ENCODE measurements at regions not wholly inside any gene's neighbourhood (a gene's known extent, or its start where the extent isn't known, plus 50 kb on each side); places are given as distances from the start of the nearest gene placed in this dataset.

DNA sequence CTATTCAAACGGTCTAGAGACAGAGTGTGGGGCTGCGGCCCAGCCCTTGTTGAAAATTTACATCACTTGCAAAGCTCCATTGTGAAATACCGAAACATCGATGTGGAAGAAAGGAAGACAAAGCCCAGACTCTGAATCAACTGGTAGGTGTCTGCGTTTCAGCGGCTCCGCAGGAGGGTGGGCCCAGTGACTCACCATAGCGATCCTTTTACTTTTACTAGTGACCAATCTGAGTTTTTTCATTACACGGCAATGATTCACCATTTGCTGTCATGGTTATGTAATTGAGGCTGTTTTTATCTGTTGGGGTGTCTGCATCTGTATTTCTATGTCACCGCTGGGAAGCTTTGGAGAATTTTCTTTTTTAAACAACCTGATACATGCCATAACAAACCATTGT is 66.6 kb upstream of the ODC1 start:
- Histone ChIP-seq H3K18ac (ENCODE audit: low read length) (no peak overlapping the region), H3K4me2 (ENCODE audit: low read length) (no peak overlapping the region), H3K9ac (ENCODE audit: low read length) (no peak overlapping the region), H2BK15ac (replicated peaks; ENCODE audit: low read depth) (no peak overlapping the region), H3K79me1 (ENCODE audit: low read length) (no peaks in the 10 kb centered on the region), H3K4me1 (ENCODE audit: control insufficient read depth, low read depth, low read length) (no peaks in the 10 kb centered on the region), H2BK120ac (ENCODE audit: low read depth, low read length) (no peak overlapping the region), H4K5ac (ENCODE audit: low read length) (no peak overlapping the region), H3K4me3 (ENCODE audit: low read length) (no peak overlapping the region), H2BK5ac (ENCODE audit: low read length) (no peak overlapping the region), H3K4ac (ENCODE audit: low read depth, low read length) (no peak overlapping the region), H3K27ac (ENCODE audit: low read depth, low read length) (no peak overlapping the region), H2AK5ac (ENCODE audit: low read length) (no peak overlapping the region), H3K27me3 (ENCODE audit: insufficient read depth, low read length, poor library complexity) (no peaks in the 10 kb centered on the region), H3K56ac (ENCODE audit: low read length) (no peak overlapping the region), H3K36me3 (ENCODE audit: control insufficient read depth, insufficient read depth, low read length) (no peaks in the 10 kb centered on the region), H4K8ac (ENCODE audit: low read depth, low read length) (no peak overlapping the region), H3K79me2 (ENCODE audit: control insufficient read depth, insufficient read depth, low read length) (no peaks in the 10 kb centered on the region), H3K23ac (ENCODE audit: low read length) (no peak overlapping the region)
- peak; percentile 55 for DNase-seq
- no CpG with 5 or more reads among the region's 10 CpGs for WGBS (ENCODE audit: extremely low coverage, insufficient coverage, low lambda C conversion rate)

DNA sequence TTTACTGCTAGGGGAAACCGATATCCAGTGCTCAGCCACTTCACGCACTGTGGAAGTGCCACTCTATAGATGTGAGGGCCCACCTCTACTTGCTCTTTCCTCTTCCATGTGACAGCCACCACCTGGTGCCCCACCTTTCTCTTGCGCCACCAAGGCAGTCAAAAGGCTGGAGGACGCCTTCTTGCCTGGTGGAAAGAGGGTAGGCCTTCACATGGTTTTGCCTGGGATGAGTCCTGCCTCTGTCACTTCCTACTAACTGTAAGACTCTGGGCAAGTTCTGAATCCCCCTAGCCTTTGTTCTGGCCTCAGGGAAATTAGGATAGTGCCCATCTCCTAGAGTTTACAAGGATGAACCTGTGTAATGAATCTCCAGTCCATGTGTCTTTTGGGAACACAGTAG is 66.1 kb upstream of the ODC1 start:
- Histone ChIP-seq H3K23ac (ENCODE audit: low read length) (no peak overlapping the region), H3K56ac (ENCODE audit: low read length) (no peak overlapping the region), H3K27ac (ENCODE audit: low read depth, low read length) (no peak overlapping the region), H3K36me3 (ENCODE audit: control insufficient read depth, insufficient read depth, low read length) (no peaks in the 10 kb centered on the region), H2BK5ac (ENCODE audit: low read length) (no peak overlapping the region), H2BK120ac (ENCODE audit: low read depth, low read length) (no peak overlapping the region), H3K4ac (ENCODE audit: low read depth, low read length) (no peak overlapping the region), H3K4me1 (ENCODE audit: control insufficient read depth, low read depth, low read length) (no peaks in the 10 kb centered on the region), H3K79me2 (ENCODE audit: control insufficient read depth, insufficient read depth, low read length) (no peaks in the 10 kb centered on the region), H4K5ac (ENCODE audit: low read length) (no peak overlapping the region), H3K18ac (ENCODE audit: low read length) (no peak overlapping the region), H3K4me2 (ENCODE audit: low read length) (no peak overlapping the region), H3K79me1 (ENCODE audit: low read length) (no peaks in the 10 kb centered on the region), H3K9ac (ENCODE audit: low read length) (no peak overlapping the region), H4K8ac (ENCODE audit: low read depth, low read length) (no peak overlapping the region), H3K4me3 (ENCODE audit: low read length) (no peak overlapping the region), H2AK5ac (ENCODE audit: low read length) (no peak overlapping the region), H2BK15ac (replicated peaks; ENCODE audit: low read depth) (no peak overlapping the region), H3K27me3 (ENCODE audit: insufficient read depth, low read length, poor library complexity) (no peaks in the 10 kb centered on the region)
- DNase-seq: no peak
- no CpG with 5 or more reads among the region's 4 CpGs for WGBS (ENCODE audit: extremely low coverage, insufficient coverage, low lambda C conversion rate)

DNA sequence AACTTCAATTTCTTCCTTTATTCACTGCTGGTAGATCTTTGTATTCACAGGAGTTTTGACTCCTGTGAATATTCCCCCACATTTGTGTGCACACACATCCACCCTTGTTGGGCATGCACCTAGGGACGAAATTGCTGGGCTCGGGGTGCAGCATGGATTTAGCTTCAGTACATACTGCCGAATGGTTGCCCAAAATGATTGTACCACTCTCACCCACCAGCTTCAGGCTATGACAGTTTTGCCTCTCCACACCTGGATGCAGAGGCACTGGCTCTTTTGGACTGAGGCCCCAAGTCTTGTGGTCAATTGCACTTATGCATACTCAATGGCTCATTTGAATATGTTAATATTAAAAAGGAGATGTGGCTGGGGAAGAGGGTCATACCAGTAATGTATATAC is 65.1 kb upstream of the ODC1 start:
- H2BK5ac ChIP-seq (ENCODE audit: low read length): no peak overlapping the region
- H3K4ac ChIP-seq (ENCODE audit: low read depth, low read length): no peak overlapping the region
- no peak overlapping the region for H4K5ac ChIP-seq (ENCODE audit: low read length)
- H3K27me3 ChIP-seq (ENCODE audit: insufficient read depth, low read length, poor library complexity): no peaks in the 10 kb centered on the region
- H2BK15ac ChIP-seq (replicated peaks; ENCODE audit: low read depth): no peak overlapping the region
- H3K18ac ChIP-seq (ENCODE audit: low read length): no peak overlapping the region
- no peak overlapping the region for H2AK5ac ChIP-seq (ENCODE audit: low read length)
- H4K8ac ChIP-seq (ENCODE audit: low read depth, low read length): no peak overlapping the region
- H3K36me3 ChIP-seq (ENCODE audit: control insufficient read depth, insufficient read depth, low read length): no peaks in the 10 kb centered on the region
- H3K4me2 ChIP-seq (ENCODE audit: low read length): no peak overlapping the region
- no peak overlapping the region for H3K4me3 ChIP-seq (ENCODE audit: low read length)
- H2BK120ac ChIP-seq (ENCODE audit: low read depth, low read length): no peak overlapping the region
- H3K9ac ChIP-seq (ENCODE audit: low read length): no peak overlapping the region
- no CpG with 5 or more reads among the region's 3 CpGs for WGBS (ENCODE audit: extremely low coverage, insufficient coverage, low lambda C conversion rate)
- H3K56ac ChIP-seq (ENCODE audit: low read length): no peak overlapping the region
- H3K27ac ChIP-seq (ENCODE audit: low read depth, low read length): no peak overlapping the region
- no peaks in the 10 kb centered on the region for H3K4me1 ChIP-seq (ENCODE audit: control insufficient read depth, low read depth, low read length)
- no peaks in the 10 kb centered on the region for H3K79me1 ChIP-seq (ENCODE audit: low read length)
- no peaks in the 10 kb centered on the region for H3K79me2 ChIP-seq (ENCODE audit: control insufficient read depth, insufficient read depth, low read length)
- DNase-seq: no peak
- H3K23ac ChIP-seq (ENCODE audit: low read length): no peak overlapping the region

DNA sequence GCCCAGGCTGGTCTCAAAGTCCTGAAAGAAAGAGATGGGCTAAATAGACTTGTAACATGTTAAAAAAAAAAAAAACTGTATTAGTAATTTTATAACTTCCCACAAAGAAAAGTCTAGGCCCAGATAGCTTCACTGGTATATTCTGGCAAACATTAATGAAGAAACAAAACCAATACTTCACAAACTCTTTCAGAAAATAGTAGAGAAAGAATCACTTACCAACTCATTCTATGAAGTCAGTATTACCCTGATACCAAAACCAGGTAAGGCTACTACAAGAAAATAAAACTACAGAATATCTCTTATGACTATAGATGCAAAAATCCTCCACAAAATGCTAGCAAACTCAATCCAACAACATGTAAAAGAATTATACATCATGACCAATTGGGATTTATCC is 59.9 kb upstream of the ODC1 start:
- Histone ChIP-seq H3K18ac (ENCODE audit: low read length) (no peak overlapping the region), H3K23ac (ENCODE audit: low read length) (no peak overlapping the region), H3K4ac (ENCODE audit: low read depth, low read length) (no peak overlapping the region), H2BK15ac (replicated peaks; ENCODE audit: low read depth) (no peak overlapping the region), H2BK120ac (ENCODE audit: low read depth, low read length) (no peak overlapping the region), H2BK5ac (ENCODE audit: low read length) (no peak overlapping the region), H3K4me2 (ENCODE audit: low read length) (no peak overlapping the region), H3K4me3 (ENCODE audit: low read length) (no peak overlapping the region), H2AK5ac (ENCODE audit: low read length) (no peak overlapping the region), H3K36me3 (ENCODE audit: control insufficient read depth, insufficient read depth, low read length) (no peaks in the 10 kb centered on the region), H3K27ac (ENCODE audit: low read depth, low read length) (no peak overlapping the region), H3K79me2 (ENCODE audit: control insufficient read depth, insufficient read depth, low read length) (no peaks in the 10 kb centered on the region), H4K5ac (ENCODE audit: low read length) (no peak overlapping the region), H3K9ac (ENCODE audit: low read length) (no peak overlapping the region), H4K8ac (ENCODE audit: low read depth, low read length) (no peak overlapping the region), H3K4me1 (ENCODE audit: control insufficient read depth, low read depth, low read length) (no peaks in the 10 kb centered on the region), H3K27me3 (ENCODE audit: insufficient read depth, low read length, poor library complexity) (no peaks in the 10 kb centered on the region), H3K56ac (ENCODE audit: low read length) (no peak overlapping the region), H3K79me1 (ENCODE audit: low read length) (no peaks in the 10 kb centered on the region)
- DNase-seq: no peak

DNA sequence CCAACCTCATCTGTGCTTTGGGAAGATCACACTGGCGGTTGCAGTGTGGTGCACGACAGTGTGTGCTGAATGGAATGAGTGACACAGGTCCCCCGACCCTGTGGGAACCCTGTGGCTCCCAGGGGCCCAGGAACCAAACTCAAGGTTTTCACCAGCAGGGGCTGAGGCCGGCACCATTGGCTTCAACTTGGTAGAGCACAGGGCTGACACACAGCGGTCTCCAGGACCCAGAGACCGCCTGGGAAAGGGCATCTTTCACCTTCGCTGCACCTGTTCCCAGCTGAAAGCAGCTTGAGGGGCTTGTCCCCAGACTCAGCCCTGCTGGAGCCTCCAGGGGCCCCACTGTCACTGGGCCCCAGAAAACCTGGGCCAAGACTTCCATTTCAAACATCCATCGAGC is 59.0 kb upstream of the ODC1 start:
- Histone ChIP-seq H2BK15ac (replicated peaks; ENCODE audit: low read depth) (no peak overlapping the region), H3K4me2 (ENCODE audit: low read length) (no peak overlapping the region), H3K27me3 (ENCODE audit: insufficient read depth, low read length, poor library complexity) (no peaks in the 10 kb centered on the region), H3K4ac (ENCODE audit: low read depth, low read length) (no peak overlapping the region), H2AK5ac (ENCODE audit: low read length) (no peak overlapping the region), H3K23ac (ENCODE audit: low read length) (no peak overlapping the region), H3K9ac (ENCODE audit: low read length) (no peak overlapping the region), H3K4me1 (ENCODE audit: control insufficient read depth, low read depth, low read length) (no peaks in the 10 kb centered on the region), H4K8ac (ENCODE audit: low read depth, low read length) (no peak overlapping the region), H3K56ac (ENCODE audit: low read length) (no peak overlapping the region), H3K79me2 (ENCODE audit: control insufficient read depth, insufficient read depth, low read length) (no peaks in the 10 kb centered on the region), H3K18ac (ENCODE audit: low read length) (no peak overlapping the region), H3K27ac (ENCODE audit: low read depth, low read length) (no peak overlapping the region), H4K5ac (ENCODE audit: low read length) (no peak overlapping the region), H3K79me1 (ENCODE audit: low read length) (no peaks in the 10 kb centered on the region), H3K36me3 (ENCODE audit: control insufficient read depth, insufficient read depth, low read length) (no peaks in the 10 kb centered on the region), H2BK120ac (ENCODE audit: low read depth, low read length) (no peak overlapping the region), H3K4me3 (ENCODE audit: low read length) (no peak overlapping the region), H2BK5ac (ENCODE audit: low read length) (no peak overlapping the region)
- no CpG with 5 or more reads among the region's 8 CpGs for WGBS (ENCODE audit: extremely low coverage, insufficient coverage, low lambda C conversion rate)
- DNase-seq: no peak

DNA sequence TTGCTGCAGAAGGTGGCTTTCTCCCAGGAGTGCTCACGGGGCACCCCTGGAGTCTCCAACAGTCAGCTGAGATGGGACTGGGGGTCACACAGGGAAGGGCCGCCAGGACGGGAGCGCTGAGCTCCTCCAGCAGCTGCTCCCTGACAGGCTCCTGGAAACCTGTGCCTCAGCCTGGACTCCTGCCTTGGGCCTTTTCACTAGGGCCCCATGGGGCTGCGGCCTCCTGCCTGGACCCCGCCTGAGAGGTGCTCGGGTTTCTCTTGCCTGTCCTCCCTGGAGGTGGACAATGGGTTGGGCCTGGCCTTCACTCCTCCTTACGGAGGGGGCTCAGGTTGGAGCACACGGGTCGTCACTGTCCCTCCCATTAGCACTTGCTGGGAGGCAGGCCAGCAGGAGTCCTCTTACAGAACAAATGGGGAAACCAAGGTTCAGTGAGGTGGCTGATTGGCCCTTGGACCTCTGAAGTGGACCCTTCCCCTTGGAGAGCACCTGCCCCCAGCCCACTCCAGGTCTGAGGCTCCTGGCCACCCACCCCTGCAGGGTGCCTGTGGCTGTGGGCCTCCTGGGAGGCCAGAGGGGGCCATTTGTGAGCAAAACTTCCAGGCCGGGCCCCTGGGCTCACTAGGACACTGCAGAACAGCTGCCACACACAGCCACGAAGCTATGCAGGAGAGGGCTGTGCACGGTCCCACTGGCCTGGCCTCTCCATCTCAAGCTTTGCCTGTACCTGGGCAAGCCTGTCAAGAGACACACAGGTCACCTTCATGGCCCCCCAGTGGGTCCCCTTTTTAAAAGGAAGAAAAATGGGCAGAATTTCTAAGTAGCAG is 57.1 kb upstream of the ODC1 start:
- Histone ChIP-seq H3K56ac (ENCODE audit: low read length) (no peak overlapping the region), H3K9ac (ENCODE audit: low read length) (no peak overlapping the region), H2BK120ac (ENCODE audit: low read depth, low read length) (no peak overlapping the region), H4K8ac (ENCODE audit: low read depth, low read length) (no peak overlapping the region), H3K4me1 (ENCODE audit: control insufficient read depth, low read depth, low read length) (no peaks in the 10 kb centered on the region), H3K27me3 (ENCODE audit: insufficient read depth, low read length, poor library complexity) (no peaks in the 10 kb centered on the region), H3K23ac (ENCODE audit: low read length) (no peak overlapping the region), H2BK5ac (ENCODE audit: low read length) (no peak overlapping the region), H2BK15ac (replicated peaks; ENCODE audit: low read depth) (no peak overlapping the region), H3K79me2 (ENCODE audit: control insufficient read depth, insufficient read depth, low read length) (no peaks in the 10 kb centered on the region), H3K18ac (ENCODE audit: low read length) (no peak overlapping the region), H3K4me2 (ENCODE audit: low read length) (no peak overlapping the region), H2AK5ac (ENCODE audit: low read length) (no peak overlapping the region), H4K5ac (ENCODE audit: low read length) (no peak overlapping the region), H3K36me3 (ENCODE audit: control insufficient read depth, insufficient read depth, low read length) (no peaks in the 10 kb centered on the region), H3K4me3 (ENCODE audit: low read length) (no peak overlapping the region), H3K79me1 (ENCODE audit: low read length) (no peaks in the 10 kb centered on the region), H3K4ac (ENCODE audit: low read depth, low read length) (no peak overlapping the region), H3K27ac (ENCODE audit: low read depth, low read length) (no peak overlapping the region)
- no CpG with 5 or more reads among the region's 13 CpGs for WGBS (ENCODE audit: extremely low coverage, insufficient coverage, low lambda C conversion rate)
- no peak for DNase-seq

Measured in mesendoderm (in vitro differentiated cells).